PC-3 (cell line): ENCODE measurements at regions not wholly inside any gene's neighbourhood (a gene's known extent, or its start where the extent isn't known, plus 50 kb on each side); places are given as distances from the start of the nearest gene placed in this dataset.

Experiments used
- ATAC-seq: fragments of 200-7000 bp; cut with Tn5 transposase; 2 replicates; pipeline ENCODE4 v1.9.1; 2020; ENCODE audit warnings: mild to moderate bottlenecking, moderate library complexity
- BruUV-seq: library from RNA; stranded (reverse); fragments of 400-500 nt; replicated peaks from 2 replicates; lab custom pipeline; 2021; lab: Mats Ljungman, UMichigan
- CTCF ChIA-PET: fragments of 300-600 bp; sonication (Branson Sonifier 250); formaldehyde crosslinking; loops from one replicate; lab custom pipeline; 2022; ENCODE audit warnings: antibody characterized with exemption; lab: Charles Lee
- POLR2A ChIA-PET: fragments of 300-600 bp; sonication (Branson Sonifier 250); formaldehyde crosslinking; loops from one replicate; lab custom pipeline; 2022; ENCODE audit warnings: antibody characterized with exemption; ENCODE audit not compliant: unreplicated experiment; lab: Charles Lee
- DNase-seq: peaks from one replicate; pipeline ENCODE4 v3.0.0-alpha.2; 2015
- H2AFZ ChIP-seq: fragments of 300-600 bp; sonication (generic); 2 replicates; pipeline ENCODE4 v1.6.0; 2016; ENCODE audit warnings: antibody characterized with exemption, low read length
- H3F3A ChIP-seq: fragments of 300-600 bp; sonication (generic); one replicate; pipeline ENCODE4 v1.6.0; 2017; ENCODE audit warnings: antibody characterized with exemption, low read length, control low read depth, mild to moderate bottlenecking; ENCODE audit not compliant: unreplicated experiment
- H3K27ac ChIP-seq: fragments of 300-600 bp; sonication (generic); 2 replicates; pipeline ENCODE4 v1.5.1; 2016; ENCODE audit warnings: mild to moderate bottlenecking, low read length
- H3K27me3 ChIP-seq: fragments of 300-600 bp; sonication (generic); 2 replicates; pipeline ENCODE4 v1.6.1; 2016; ENCODE audit warnings: low read length, mixed read lengths
- H3K36me3 ChIP-seq: fragments of 300-600 bp; sonication (generic); 2 replicates; pipeline ENCODE4 v1.6.1; 2016; ENCODE audit warnings: low read depth, mixed run types, low read length, mixed read lengths
- H3K4me1 ChIP-seq: fragments of 300-600 bp; sonication (generic); 2 replicates; pipeline ENCODE4 v1.5.1; 2016; ENCODE audit warnings: low read length; ENCODE audit not compliant: insufficient read depth
- H3K4me2 ChIP-seq: fragments of 300-600 bp; sonication (generic); 2 replicates; pipeline ENCODE4 v1.6.0; 2016; ENCODE audit warnings: low read length
- H3K4me3 ChIP-seq: fragments of 300-600 bp; sonication (generic); 2 replicates; pipeline ENCODE4 v1.5.1; 2016; ENCODE audit warnings: mild to moderate bottlenecking, low read length, mixed read lengths
- H3K79me2 ChIP-seq: fragments of 300-600 bp; sonication (generic); 2 replicates; pipeline ENCODE4 v1.6.1; 2017; ENCODE audit warnings: low read length, mixed read lengths
- H3K9ac ChIP-seq: fragments of 300-600 bp; sonication (generic); 2 replicates; pipeline ENCODE4 v1.6.0; 2016; ENCODE audit warnings: mild to moderate bottlenecking, low read length
- H3K9me2 ChIP-seq: fragments of 300-600 bp; sonication (generic); replicated peaks from 2 replicates; pipeline ENCODE4 v1.6.1; 2016; ENCODE audit warnings: mixed run types, low read length, mixed read lengths
- H3K9me3 ChIP-seq: fragments of 300-600 bp; sonication (generic); 2 replicates; pipeline ENCODE4 v1.6.1; 2016; ENCODE audit warnings: low read length, mixed read lengths
- H4K20me1 ChIP-seq: fragments of 300-600 bp; sonication (generic); 2 replicates; pipeline ENCODE4 v1.6.1; 2016; ENCODE audit warnings: low read length, mixed read lengths
- CTCF ChIP-seq: fragments of 300-600 bp; sonication (generic); conservative IDR thresholded peaks from 2 replicates; pipeline ENCODE4 v1.5.1; 2017; ENCODE audit warnings: antibody characterized with exemption, low read depth, mild to moderate bottlenecking, low read length
- EZH2 ChIP-seq: fragments of 300-600 bp; sonication (generic); IDR thresholded peaks from one replicate; pipeline ENCODE4 v1.6.1; 2017; ENCODE audit warnings: antibody characterized with exemption, mild to moderate bottlenecking, low read length; ENCODE audit not compliant: unreplicated experiment
- EZH2phosphoT487 ChIP-seq: fragments of 300-600 bp; sonication (generic); IDR thresholded peaks from 2 replicates; pipeline ENCODE4 v1.6.1; 2018; ENCODE audit warnings: mild to moderate bottlenecking, antibody characterized with exemption, low read length, borderline replicate concordance
- intact Hi-C: fragments of 100-400 bp; cut with micrococcal nuclease; formaldehyde crosslinking; loops from 2 replicates; pipeline ENCODE4 v1.9.0; 2023

DNA sequence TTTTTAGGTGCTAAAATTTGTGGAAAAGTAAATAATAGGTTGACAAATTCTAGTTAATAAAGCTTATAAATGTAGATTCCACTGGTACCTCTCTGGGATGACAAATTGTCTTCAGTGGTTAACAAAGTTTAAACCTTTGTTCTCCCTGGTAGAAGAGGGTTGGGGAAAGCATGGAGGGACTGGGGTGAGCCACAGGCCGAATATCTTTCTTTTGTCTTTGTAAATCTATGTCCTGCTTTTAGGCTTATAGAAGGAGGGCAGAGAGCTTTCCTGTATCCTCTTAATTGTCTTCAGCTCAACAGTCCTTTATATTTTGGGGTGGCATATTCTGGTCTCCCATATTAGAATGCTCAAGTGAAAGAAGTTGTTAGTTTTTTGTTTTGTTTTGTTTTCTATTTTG, 142.2 kb upstream of the CNOT2 start:
- BruUV-seq: no TSS peak
- H3K36me3 ChIP-seq: no peaks in the 10 kb centered on the region
- no peaks in the 10 kb centered on the region for H3K79me2 ChIP-seq
- no peaks in the 10 kb centered on the region for H3K9me3 ChIP-seq
- H3K4me2 ChIP-seq: no peak overlapping the region
- no peak overlapping the region for H2AFZ ChIP-seq
- ATAC-seq (no peak), DNase-seq (no peak)
- TF ChIP-seq EZH2 (no peak), CTCF (no peak), EZH2phosphoT487 (no peak)
- no peak overlapping the region for H3K27ac ChIP-seq
- no peaks in the 10 kb centered on the region for H3K9me2 ChIP-seq
- no peaks in the 10 kb centered on the region for H4K20me1 ChIP-seq
- ChIA-PET POLR2A (no interaction called here), CTCF (no interaction called here)
- intact Hi-C loops: no loop called here
- no peaks in the 10 kb centered on the region for H3K27me3 ChIP-seq
- no peak overlapping the region for H3K4me3 ChIP-seq
- no peak overlapping the region for H3K9ac ChIP-seq
- H3F3A ChIP-seq: no peaks in the 10 kb centered on the region
- no peaks in the 10 kb centered on the region for H3K4me1 ChIP-seq

- intact Hi-C loops: no loop called here
- POLR2A ChIA-PET: no interaction called here
- ATAC-seq: no peak
These were observed 136.9 kb upstream of the CNOT2 start for GRCh38 chr12:70106347-70106746.

More at GRCh38 chr12:70106347-70106746, 136.9 kb upstream of the CNOT2 start:
- H3K9me2 ChIP-seq: no peaks in the 10 kb centered on the region
- no peak for DNase-seq
- TF ChIP-seq EZH2 (no peak), EZH2phosphoT487 (no peak), CTCF (no peak)
- no peak overlapping the region for H3K4me2 ChIP-seq
- CTCF ChIA-PET: no interaction called here
- no peak overlapping the region for H3K4me3 ChIP-seq
- H3K9me3 ChIP-seq: 0 out of 2 replicates have a peak, but pooled peaks cover 6% of the 10 kb centered on the region
- no peak overlapping the region for H3K9ac ChIP-seq
- H2AFZ ChIP-seq: no peak overlapping the region
- no peak overlapping the region for H3K27ac ChIP-seq
- H3K36me3 ChIP-seq: no peaks in the 10 kb centered on the region
- H4K20me1 ChIP-seq: no peaks in the 10 kb centered on the region
- H3K4me1 ChIP-seq: no peaks in the 10 kb centered on the region
- BruUV-seq: no TSS peak
- H3K27me3 ChIP-seq: no peaks in the 10 kb centered on the region
- H3K79me2 ChIP-seq: no peaks in the 10 kb centered on the region
- no peaks in the 10 kb centered on the region for H3F3A ChIP-seq
